Panc1 (cell line): ENCODE measurements at regions not wholly inside any gene's neighbourhood (a gene's known extent, or its start where the extent isn't known, plus 50 kb on each side); places are given as distances from the start of the nearest gene placed in this dataset.

ENCODE experiments used
- ATAC-seq: fragments of 200-7000 bp; cut with Tn5 transposase; 2 replicates; pipeline ENCODE4 v1.9.1; 2020; ENCODE audit warnings: mild to moderate bottlenecking, moderate library complexity
- BruUV-seq: library from RNA; stranded (reverse); fragments of 400-500 nt; replicated peaks from 2 replicates; lab custom pipeline; 2021; lab: Mats Ljungman, UMichigan
- CTCF ChIA-PET: fragments of 300-600 bp; sonication (Branson Sonifier 250); formaldehyde crosslinking; loops from one replicate; lab custom pipeline; 2022; ENCODE audit warnings: antibody characterized with exemption; lab: Charles Lee
- POLR2A ChIA-PET: fragments of 300-600 bp; sonication (Branson Sonifier 250); formaldehyde crosslinking; loops from one replicate; lab custom pipeline; 2022; ENCODE audit warnings: antibody characterized with exemption; lab: Charles Lee
- DNase-seq: peaks from one replicate; pipeline ENCODE4 v3.0.0-alpha.2; 2010; ENCODE audit warnings: low read depth, low spot score
- H3K27ac ChIP-seq: 2 replicates; pipeline ENCODE4 v1.5.1; 2011; ENCODE audit warnings: mild to moderate bottlenecking, low read length, inconsistent platforms
- H3K27me3 ChIP-seq: fragments of 200-500 bp; sonication (Bioruptor generic); 2 replicates; pipeline ENCODE4 v1.6.0; 2014; ENCODE audit warnings: low read length, inconsistent platforms; ENCODE audit not compliant: control insufficient read depth, insufficient read depth
- H3K36me3 ChIP-seq: fragments of 200-500 bp; sonication (Bioruptor generic); 2 replicates; pipeline ENCODE4 v1.5.1; 2014; ENCODE audit warnings: inconsistent platforms, mild to moderate bottlenecking, low read length, moderate library complexity; ENCODE audit not compliant: control insufficient read depth, insufficient read depth
- H3K4me1 ChIP-seq: 2 replicates; pipeline ENCODE4 v1.5.1; 2011; ENCODE audit warnings: inconsistent platforms, mild to moderate bottlenecking, low read length, moderate library complexity; ENCODE audit not compliant: control insufficient read depth, insufficient read depth
- H3K4me3 ChIP-seq, 2 experiments: 2 replicates each; pipeline ENCODE4 v1.5.1; 2011 to 2012; ENCODE audit warnings: low read depth in 2 of 2, low read length in 2 of 2, mild to moderate bottlenecking in 2 of 2, inconsistent platforms in 1 of 2, moderate library complexity in 1 of 2
- H3K9me3 ChIP-seq: fragments of 200-500 bp; sonication (Bioruptor generic); 2 replicates; pipeline ENCODE4 v1.5.1; 2014; ENCODE audit warnings: low read depth, mild to moderate bottlenecking, inconsistent platforms, low read length, moderate library complexity; ENCODE audit not compliant: control insufficient read depth, insufficient read depth
- POLR2AphosphoS5 ChIP-seq: IDR thresholded peaks from 2 replicates; pipeline ENCODE4 v1.6.1; 2012; ENCODE audit warnings: mild to moderate bottlenecking, low read depth, low read length, moderate library complexity
- SIN3A ChIP-seq: IDR thresholded peaks from 2 replicates; pipeline ENCODE4 v1.6.1; 2012; ENCODE audit warnings: low read depth, mild to moderate bottlenecking, low read length, moderate library complexity, borderline replicate concordance; ENCODE audit not compliant: insufficient read depth
- TCF7L2 ChIP-seq: IDR thresholded peaks from 2 replicates; pipeline ENCODE4 v1.6.1; 2011; ENCODE audit warnings: mild to moderate bottlenecking, low read depth, low read length, inconsistent platforms
- in situ Hi-C: cut with HindIII; loops from 2 replicates; pipeline ENCODE4 v1.10.0; 2016; ENCODE audit warnings: low sequenced_read_pairs, low pct_unique_long_range_greater_than_20kb
- intact Hi-C: fragments of 100-400 bp; cut with micrococcal nuclease; formaldehyde crosslinking; loops from one replicate; pipeline ENCODE4 v1.10.0; 2022; ENCODE audit not compliant: unreplicated experiment
- TF ChIP-seq, protein P1 (sequence below): fragments of 450-650 bp; IDR thresholded peaks from 2 replicates; pipeline ENCODE4 v1.5.1; 2017; ENCODE audit warnings: mild to moderate bottlenecking
- TF ChIP-seq, protein P2 (sequence below), 2 experiments: IDR thresholded peaks; 2 replicates each; pipeline ENCODE4 v1.6.1; 2011 to 2012; ENCODE audit warnings: low read depth in 2 of 2, control low read depth in 1 of 2, low read length in 1 of 2, mild to moderate bottlenecking in 1 of 2, moderate library complexity in 1 of 2; ENCODE audit not compliant: insufficient read depth in 1 of 2

DNA sequence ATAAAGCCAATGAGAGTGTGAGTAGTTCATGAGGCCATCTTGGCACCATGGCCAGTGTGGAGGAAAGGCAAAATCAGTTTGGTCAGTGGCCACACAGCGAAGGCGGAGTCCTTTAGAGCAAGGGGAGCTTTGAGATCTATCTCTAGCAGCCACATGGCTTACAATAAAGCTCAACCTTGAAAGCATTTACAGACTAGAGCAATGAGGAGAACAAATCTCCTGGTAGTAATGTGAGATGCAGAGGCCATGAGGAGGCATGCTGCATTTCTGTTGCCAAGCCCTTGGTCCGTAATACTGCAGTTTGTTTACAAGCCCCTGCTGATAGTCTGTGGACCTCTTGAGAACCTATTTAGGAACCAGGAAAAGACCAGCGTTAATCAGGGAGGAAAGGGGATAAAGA, 381.5 kb upstream of the C2CD4B start:
- Histone ChIP-seq H3K4me3 (no peak overlapping the region), H3K27me3 (no peaks in the 10 kb centered on the region), H3K4me1 (no peaks in the 10 kb centered on the region), H3K36me3 (no peaks in the 10 kb centered on the region), H3K9me3 (no peaks in the 10 kb centered on the region), H3K27ac (no peak overlapping the region)
- DNase-seq (no peak), ATAC-seq (no peak)
- BruUV-seq: no TSS peak
- ChIA-PET POLR2A (no interaction called here), CTCF (interaction anchor here (0.6 kb wide), 1 partner anchor 378 kb away, joined by 3 read pairs; no protein-coding TSS in a partner anchor)
- intact Hi-C loops: no loop called here
- TF ChIP-seq, protein P1, sequence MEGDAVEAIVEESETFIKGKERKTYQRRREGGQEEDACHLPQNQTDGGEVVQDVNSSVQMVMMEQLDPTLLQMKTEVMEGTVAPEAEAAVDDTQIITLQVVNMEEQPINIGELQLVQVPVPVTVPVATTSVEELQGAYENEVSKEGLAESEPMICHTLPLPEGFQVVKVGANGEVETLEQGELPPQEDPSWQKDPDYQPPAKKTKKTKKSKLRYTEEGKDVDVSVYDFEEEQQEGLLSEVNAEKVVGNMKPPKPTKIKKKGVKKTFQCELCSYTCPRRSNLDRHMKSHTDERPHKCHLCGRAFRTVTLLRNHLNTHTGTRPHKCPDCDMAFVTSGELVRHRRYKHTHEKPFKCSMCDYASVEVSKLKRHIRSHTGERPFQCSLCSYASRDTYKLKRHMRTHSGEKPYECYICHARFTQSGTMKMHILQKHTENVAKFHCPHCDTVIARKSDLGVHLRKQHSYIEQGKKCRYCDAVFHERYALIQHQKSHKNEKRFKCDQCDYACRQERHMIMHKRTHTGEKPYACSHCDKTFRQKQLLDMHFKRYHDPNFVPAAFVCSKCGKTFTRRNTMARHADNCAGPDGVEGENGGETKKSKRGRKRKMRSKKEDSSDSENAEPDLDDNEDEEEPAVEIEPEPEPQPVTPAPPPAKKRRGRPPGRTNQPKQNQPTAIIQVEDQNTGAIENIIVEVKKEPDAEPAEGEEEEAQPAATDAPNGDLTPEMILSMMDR: no peak
- no peak for TF ChIP-seq TCF7L2
- TF ChIP-seq POLR2AphosphoS5: no peak
- TF ChIP-seq, protein P2, sequence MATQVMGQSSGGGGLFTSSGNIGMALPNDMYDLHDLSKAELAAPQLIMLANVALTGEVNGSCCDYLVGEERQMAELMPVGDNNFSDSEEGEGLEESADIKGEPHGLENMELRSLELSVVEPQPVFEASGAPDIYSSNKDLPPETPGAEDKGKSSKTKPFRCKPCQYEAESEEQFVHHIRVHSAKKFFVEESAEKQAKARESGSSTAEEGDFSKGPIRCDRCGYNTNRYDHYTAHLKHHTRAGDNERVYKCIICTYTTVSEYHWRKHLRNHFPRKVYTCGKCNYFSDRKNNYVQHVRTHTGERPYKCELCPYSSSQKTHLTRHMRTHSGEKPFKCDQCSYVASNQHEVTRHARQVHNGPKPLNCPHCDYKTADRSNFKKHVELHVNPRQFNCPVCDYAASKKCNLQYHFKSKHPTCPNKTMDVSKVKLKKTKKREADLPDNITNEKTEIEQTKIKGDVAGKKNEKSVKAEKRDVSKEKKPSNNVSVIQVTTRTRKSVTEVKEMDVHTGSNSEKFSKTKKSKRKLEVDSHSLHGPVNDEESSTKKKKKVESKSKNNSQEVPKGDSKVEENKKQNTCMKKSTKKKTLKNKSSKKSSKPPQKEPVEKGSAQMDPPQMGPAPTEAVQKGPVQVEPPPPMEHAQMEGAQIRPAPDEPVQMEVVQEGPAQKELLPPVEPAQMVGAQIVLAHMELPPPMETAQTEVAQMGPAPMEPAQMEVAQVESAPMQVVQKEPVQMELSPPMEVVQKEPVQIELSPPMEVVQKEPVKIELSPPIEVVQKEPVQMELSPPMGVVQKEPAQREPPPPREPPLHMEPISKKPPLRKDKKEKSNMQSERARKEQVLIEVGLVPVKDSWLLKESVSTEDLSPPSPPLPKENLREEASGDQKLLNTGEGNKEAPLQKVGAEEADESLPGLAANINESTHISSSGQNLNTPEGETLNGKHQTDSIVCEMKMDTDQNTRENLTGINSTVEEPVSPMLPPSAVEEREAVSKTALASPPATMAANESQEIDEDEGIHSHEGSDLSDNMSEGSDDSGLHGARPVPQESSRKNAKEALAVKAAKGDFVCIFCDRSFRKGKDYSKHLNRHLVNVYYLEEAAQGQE (IDR thresholded peaks at IDR 0.05; ENCODE audit: insufficient read depth in 1 of 2, low read depth in 2 of 2, low read length in 1 of 2): no peak
- in situ Hi-C loops: no loop called here

DNA sequence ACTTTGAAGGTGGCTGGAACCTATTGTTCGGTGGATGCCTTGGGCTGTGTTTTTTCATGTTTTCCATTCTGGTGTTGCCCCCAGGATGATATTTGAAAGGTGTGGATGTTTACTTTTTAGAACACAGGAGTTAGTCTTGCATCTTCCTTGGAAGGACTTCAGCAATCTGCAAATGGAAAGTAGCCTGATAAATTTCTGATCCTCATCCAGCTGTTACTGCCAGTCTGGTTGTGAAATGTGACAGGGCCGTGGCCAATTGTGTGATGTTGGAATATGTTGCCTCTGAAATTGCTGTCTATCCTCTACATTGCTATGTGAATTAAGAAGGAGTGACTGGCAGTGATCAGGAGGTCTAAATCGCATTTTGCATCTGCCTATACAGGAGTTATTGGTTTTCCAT, 382.5 kb upstream of the C2CD4B start:
- intact Hi-C loops: no loop called here

More for the DNA sequence above, 382.5 kb upstream of the C2CD4B start:
- ChIA-PET CTCF (no interaction called here), POLR2A (no interaction called here)
- Histone ChIP-seq H3K27me3 (no peaks in the 10 kb centered on the region), H3K9me3 (no peaks in the 10 kb centered on the region), H3K4me3 (no peak overlapping the region), H3K4me1 (no peaks in the 10 kb centered on the region), H3K36me3 (no peaks in the 10 kb centered on the region), H3K27ac (no peak overlapping the region)
- ATAC-seq (no peak), DNase-seq (no peak)
- in situ Hi-C loops: no loop called here
- TF ChIP-seq, protein P1: no peak
- TF ChIP-seq, protein P2 (IDR thresholded peaks at IDR 0.05; ENCODE audit: insufficient read depth in 1 of 2, low read depth in 2 of 2, low read length in 1 of 2): no peak
- TF ChIP-seq POLR2AphosphoS5 (no peak), TCF7L2 (no peak), SIN3A (no peak)
- no TSS peak for BruUV-seq
